Caco-2 (cell line): ENCODE measurements at regions not wholly inside any gene's neighbourhood (a gene's known extent, or its start where the extent isn't known, plus 50 kb on each side); places are given as distances from the start of the nearest gene placed in this dataset.

ENCODE experiments used
- BruUV-seq: library from RNA; stranded (reverse); fragments of 400-500 nt; replicated peaks from 2 replicates; lab custom pipeline; 2021; lab: Mats Ljungman, UMichigan
- CTCF ChIA-PET: fragments of 300-600 bp; sonication (Branson Sonifier 250); formaldehyde crosslinking; loops from one replicate; lab custom pipeline; 2022; ENCODE audit warnings: antibody characterized with exemption; lab: Charles Lee
- POLR2A ChIA-PET: fragments of 300-600 bp; sonication (Branson Sonifier 250); formaldehyde crosslinking; loops from one replicate; lab custom pipeline; 2022; ENCODE audit warnings: antibody characterized with exemption; lab: Charles Lee
- DNase-seq, 2 experiments: peaks; one replicate each; pipeline versions ENCODE4 v3.0.0 to v3.0.0-alpha.2; 2020 to 2022
- H3K27me3 ChIP-seq: replicated peaks from 2 replicates; pipeline ENCODE4 v1.6.0; 2011; ENCODE audit warnings: low read length; ENCODE audit not compliant: control insufficient read depth, insufficient read depth
- H3K36me3 ChIP-seq: 2 replicates; pipeline ENCODE4 v1.5.1; 2011; ENCODE audit warnings: low read length; ENCODE audit not compliant: control insufficient read depth, insufficient read depth
- H3K4me1 ChIP-seq: fragments of 250-450 bp; sonication (Bioruptor Pico); 2 replicates; pipeline ENCODE4 v1.5.1; 2020; ENCODE audit warnings: mild to moderate bottlenecking
- H3K4me3 ChIP-seq: 2 replicates; pipeline ENCODE4 v1.5.1; 2011; ENCODE audit warnings: low read depth, mild to moderate bottlenecking, control low read depth, low read length
- H3K9me3 ChIP-seq: fragments of 250-450 bp; sonication (Bioruptor Pico); 2 replicates; pipeline ENCODE4 v1.5.1; 2020; ENCODE audit warnings: mild to moderate bottlenecking, moderate library complexity
- H3K27ac Mint-ChIP-seq: one replicate; pipeline ENCODE4 v1.8.0; 2022; ENCODE audit warnings: mixed read lengths; ENCODE audit not compliant: unreplicated experiment
- H3K27me3 Mint-ChIP-seq: one replicate; pipeline ENCODE4 v1.8.0; 2022; ENCODE audit warnings: mixed read lengths; ENCODE audit not compliant: insufficient read depth, unreplicated experiment
- H3K36me3 Mint-ChIP-seq: one replicate; pipeline ENCODE4 v1.8.0; 2022; ENCODE audit warnings: mild to moderate bottlenecking, mixed read lengths; ENCODE audit not compliant: insufficient read depth, unreplicated experiment
- H3K4me1 Mint-ChIP-seq: one replicate; pipeline ENCODE4 v1.8.0; 2022; ENCODE audit warnings: low read depth, mixed read lengths; ENCODE audit not compliant: unreplicated experiment
- H3K4me3 Mint-ChIP-seq: one replicate; pipeline ENCODE4 v1.8.0; 2022; ENCODE audit warnings: mild to moderate bottlenecking, moderate library complexity, mixed read lengths; ENCODE audit not compliant: unreplicated experiment
- H3K9me3 Mint-ChIP-seq: one replicate; pipeline ENCODE4 v1.8.0; 2022; ENCODE audit warnings: mixed read lengths; ENCODE audit not compliant: unreplicated experiment
- intact Hi-C: fragments of 100-400 bp; cut with micrococcal nuclease; formaldehyde crosslinking; loops from one replicate; pipeline ENCODE4 v1.10.0; 2022; ENCODE audit not compliant: unreplicated experiment
- TF ChIP-seq, protein P1 (sequence below), 2 experiments: fragments of 200-600 bp in 1 of 2; IDR thresholded peaks; 1 replicate in 1 of 2; 2 replicates in 1 of 2; pipeline versions ENCODE4 v1.5.1 to v1.8.0; 2011 to 2022; ENCODE audit warnings: antibody characterized with exemption in 1 of 2, control low read depth in 1 of 2, inconsistent platforms in 1 of 2, low read depth in 1 of 2, low read length in 1 of 2, mild to moderate bottlenecking in 1 of 2, moderate library complexity in 1 of 2; ENCODE audit not compliant: insufficient read depth in 1 of 2, severe bottlenecking in 1 of 2, unreplicated experiment in 1 of 2

DNA sequence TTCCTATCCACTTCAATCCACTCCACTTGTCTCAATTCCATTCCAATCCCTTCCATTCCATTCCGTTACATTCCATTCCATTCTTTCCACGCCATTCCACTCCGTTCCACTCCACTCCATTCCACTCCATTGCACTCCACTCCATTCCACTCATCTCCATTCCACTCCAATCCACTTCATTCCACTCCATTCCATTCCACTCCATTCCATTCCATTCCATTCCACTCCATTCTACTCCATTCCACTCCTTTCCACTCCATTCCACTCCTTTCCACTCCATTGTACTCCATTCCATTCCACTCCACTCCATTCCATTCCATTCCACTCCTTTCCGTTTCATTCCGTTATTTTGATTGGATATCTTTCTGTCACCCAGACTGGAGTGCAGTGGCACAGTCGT is 1158.7 kb downstream of the TSPY10 start:
- BruUV-seq, result no TSS peak
- H3K9me3 Mint-ChIP-seq, result peaks cover 86% of the 10 kb centered on the region
- ChIA-PET POLR2A (no interaction called here), CTCF (no interaction called here)
- no peak overlapping the region for H3K4me3 ChIP-seq
- H3K4me1 ChIP-seq, result no peaks in the 10 kb centered on the region
- no peak overlapping the region for H3K4me3 Mint-ChIP-seq
- no peak for DNase-seq
- intact Hi-C loops, result no loop called here
- no peaks in the 10 kb centered on the region for H3K27me3 ChIP-seq
- no peaks in the 10 kb centered on the region for H3K4me1 Mint-ChIP-seq
- no peak overlapping the region for H3K27ac Mint-ChIP-seq
- no peaks in the 10 kb centered on the region for H3K9me3 ChIP-seq
- TF ChIP-seq, protein P1, sequence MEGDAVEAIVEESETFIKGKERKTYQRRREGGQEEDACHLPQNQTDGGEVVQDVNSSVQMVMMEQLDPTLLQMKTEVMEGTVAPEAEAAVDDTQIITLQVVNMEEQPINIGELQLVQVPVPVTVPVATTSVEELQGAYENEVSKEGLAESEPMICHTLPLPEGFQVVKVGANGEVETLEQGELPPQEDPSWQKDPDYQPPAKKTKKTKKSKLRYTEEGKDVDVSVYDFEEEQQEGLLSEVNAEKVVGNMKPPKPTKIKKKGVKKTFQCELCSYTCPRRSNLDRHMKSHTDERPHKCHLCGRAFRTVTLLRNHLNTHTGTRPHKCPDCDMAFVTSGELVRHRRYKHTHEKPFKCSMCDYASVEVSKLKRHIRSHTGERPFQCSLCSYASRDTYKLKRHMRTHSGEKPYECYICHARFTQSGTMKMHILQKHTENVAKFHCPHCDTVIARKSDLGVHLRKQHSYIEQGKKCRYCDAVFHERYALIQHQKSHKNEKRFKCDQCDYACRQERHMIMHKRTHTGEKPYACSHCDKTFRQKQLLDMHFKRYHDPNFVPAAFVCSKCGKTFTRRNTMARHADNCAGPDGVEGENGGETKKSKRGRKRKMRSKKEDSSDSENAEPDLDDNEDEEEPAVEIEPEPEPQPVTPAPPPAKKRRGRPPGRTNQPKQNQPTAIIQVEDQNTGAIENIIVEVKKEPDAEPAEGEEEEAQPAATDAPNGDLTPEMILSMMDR (IDR thresholded peaks at IDR 0.05; ENCODE audit: insufficient read depth in 1 of 2, low read depth in 1 of 2, low read length in 1 of 2, severe bottlenecking in 1 of 2, unreplicated experiment in 1 of 2), result no peak
- no peaks in the 10 kb centered on the region for H3K27me3 Mint-ChIP-seq
- H3K36me3 Mint-ChIP-seq, result no peaks in the 10 kb centered on the region
- H3K36me3 ChIP-seq, result no peaks in the 10 kb centered on the region
